ENCODE measurements at regions not wholly inside any gene's neighbourhood (a gene's known extent, or its start where the extent isn't known, plus 50 kb on each side); places are given as distances from the start of the nearest gene placed in this dataset.

DNA sequence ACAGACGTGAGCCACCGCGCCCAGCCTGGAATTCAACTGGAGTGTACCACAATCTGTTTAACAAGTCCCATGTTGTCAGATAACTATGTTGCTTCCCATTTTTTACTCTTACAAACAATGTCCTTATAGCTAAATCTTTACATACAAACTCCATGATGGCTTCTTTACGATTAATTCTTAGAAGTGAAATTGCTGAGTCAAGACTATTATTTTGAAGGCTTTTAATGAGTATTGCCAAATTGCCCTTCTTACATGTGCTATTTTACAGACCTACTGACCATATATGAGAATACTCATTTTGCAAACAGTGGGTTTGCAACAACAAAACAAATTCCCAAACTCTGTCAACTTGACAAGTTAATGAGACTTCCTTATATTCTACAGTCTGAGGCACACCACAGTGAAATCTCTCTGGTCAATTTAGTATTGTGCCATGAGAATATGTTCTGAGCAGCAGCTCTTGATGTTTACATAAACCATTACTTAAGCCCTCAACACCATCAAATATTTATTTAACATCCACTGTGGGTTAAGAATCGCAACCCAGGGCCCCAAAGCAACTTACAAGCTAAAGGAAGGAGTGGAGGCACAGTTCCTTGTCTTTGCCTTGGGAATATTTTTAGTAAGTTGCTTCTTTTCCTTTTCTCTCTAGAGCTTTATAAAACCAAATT lies 128.5 kb downstream of the SPRY1 start:
- TF ChIP-seq, protein P1, sequence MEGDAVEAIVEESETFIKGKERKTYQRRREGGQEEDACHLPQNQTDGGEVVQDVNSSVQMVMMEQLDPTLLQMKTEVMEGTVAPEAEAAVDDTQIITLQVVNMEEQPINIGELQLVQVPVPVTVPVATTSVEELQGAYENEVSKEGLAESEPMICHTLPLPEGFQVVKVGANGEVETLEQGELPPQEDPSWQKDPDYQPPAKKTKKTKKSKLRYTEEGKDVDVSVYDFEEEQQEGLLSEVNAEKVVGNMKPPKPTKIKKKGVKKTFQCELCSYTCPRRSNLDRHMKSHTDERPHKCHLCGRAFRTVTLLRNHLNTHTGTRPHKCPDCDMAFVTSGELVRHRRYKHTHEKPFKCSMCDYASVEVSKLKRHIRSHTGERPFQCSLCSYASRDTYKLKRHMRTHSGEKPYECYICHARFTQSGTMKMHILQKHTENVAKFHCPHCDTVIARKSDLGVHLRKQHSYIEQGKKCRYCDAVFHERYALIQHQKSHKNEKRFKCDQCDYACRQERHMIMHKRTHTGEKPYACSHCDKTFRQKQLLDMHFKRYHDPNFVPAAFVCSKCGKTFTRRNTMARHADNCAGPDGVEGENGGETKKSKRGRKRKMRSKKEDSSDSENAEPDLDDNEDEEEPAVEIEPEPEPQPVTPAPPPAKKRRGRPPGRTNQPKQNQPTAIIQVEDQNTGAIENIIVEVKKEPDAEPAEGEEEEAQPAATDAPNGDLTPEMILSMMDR (IDR thresholded peaks at IDR 0.05; ENCODE audit: poor library complexity, severe bottlenecking), result no peak
- TF ChIP-seq TAF1 (IDR thresholded peaks at IDR 0.05; ENCODE audit: low read depth), result no peak

All from neural cell (in vitro differentiated cells).